DOHH2 (cell line): ENCODE measurements at regions not wholly inside any gene's neighbourhood (a gene's known extent, or its start where the extent isn't known, plus 50 kb on each side); places are given as distances from the start of the nearest gene placed in this dataset.

ENCODE experiments used
- CTCF ChIP-seq: fragments of 200-600 bp; sonication (generic); IDR thresholded peaks from one replicate; pipeline ENCODE4 v1.5.1; 2014; ENCODE audit warnings: antibody characterized with exemption, mild to moderate bottlenecking, low read depth, low read length; ENCODE audit not compliant: poor library complexity, severe bottlenecking
- EZH2phosphoT487 ChIP-seq: fragments of 200-600 bp; sonication (generic); IDR thresholded peaks from 2 replicates; pipeline ENCODE4 v1.6.1; 2017; ENCODE audit warnings: borderline replicate concordance, mild to moderate bottlenecking, antibody characterized with exemption, low read length, moderate library complexity, mixed read lengths

GRCh38 chr9:79152306-79152705, 419.5 kb upstream of the TLE4 start:
- TF ChIP-seq CTCF, result no peak
- no peak for TF ChIP-seq EZH2phosphoT487
